Suprapubic skin (tissue), 4 donors: ENCODE measurements at regions not wholly inside any gene's neighbourhood (a gene's known extent, or its start where the extent isn't known, plus 50 kb on each side); places are given as distances from the start of the nearest gene placed in this dataset.

Experiments used
- EP300 ChIP-seq: sonication (generic); formaldehyde crosslinking; IDR thresholded peaks from one replicate; pipeline ENCODE4 v1.6.1; 2017; ENCODE audit warnings: antibody characterized with exemption
- POLR2A ChIP-seq, 2 donors: fragments of 450-650 bp; IDR thresholded peaks; one replicate each; pipeline ENCODE4 v1.6.1; 2017; ENCODE audit warnings: antibody characterized with exemption in 2 of 2, mild to moderate bottlenecking in 2 of 2, moderate library complexity in 2 of 2
- POLR2AphosphoS5 ChIP-seq, 3 donors: sonication (generic); formaldehyde crosslinking; IDR thresholded peaks; one replicate each; pipeline ENCODE4 v1.6.1; 2017; ENCODE audit warnings: antibody characterized with exemption in 3 of 3
- TF ChIP-seq, protein P1 (sequence below), 2 donors: fragments of 200-600 bp in 1 of 2; fragments of 450-650 bp in 1 of 2; sonication (generic) in 1 of 2; IDR thresholded peaks; one replicate each; pipeline ENCODE4 v1.5.1; 2016 to 2019; ENCODE audit warnings: antibody characterized with exemption in 2 of 2, mild to moderate bottlenecking in 1 of 2, moderate library complexity in 1 of 2

DNA sequence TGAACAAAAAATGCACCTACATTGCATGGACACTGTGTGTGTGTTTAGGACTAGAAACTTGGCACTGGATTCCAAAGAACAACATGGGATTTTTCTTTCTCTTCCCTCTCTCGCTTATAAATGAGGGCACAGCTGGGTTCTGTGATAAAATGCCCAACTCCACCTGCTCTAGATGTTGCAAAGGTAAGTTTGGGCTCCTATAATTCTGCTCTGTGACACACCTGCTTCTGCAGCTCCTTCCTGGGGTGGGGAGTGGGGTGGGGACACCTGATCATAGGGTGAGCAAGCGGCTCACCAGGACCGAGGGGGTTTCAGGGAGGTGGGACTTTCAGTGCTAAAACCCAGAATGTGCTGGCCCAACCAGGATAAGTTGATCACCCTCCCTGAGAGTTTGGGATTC is 104.3 kb downstream of the AXIN2 start:
- TF ChIP-seq POLR2A (IDR thresholded peaks at IDR 0.05) (no peak), EP300 (no peak), POLR2AphosphoS5 (IDR thresholded peaks at IDR 0.05) (no peak)
- TF ChIP-seq, protein P1, sequence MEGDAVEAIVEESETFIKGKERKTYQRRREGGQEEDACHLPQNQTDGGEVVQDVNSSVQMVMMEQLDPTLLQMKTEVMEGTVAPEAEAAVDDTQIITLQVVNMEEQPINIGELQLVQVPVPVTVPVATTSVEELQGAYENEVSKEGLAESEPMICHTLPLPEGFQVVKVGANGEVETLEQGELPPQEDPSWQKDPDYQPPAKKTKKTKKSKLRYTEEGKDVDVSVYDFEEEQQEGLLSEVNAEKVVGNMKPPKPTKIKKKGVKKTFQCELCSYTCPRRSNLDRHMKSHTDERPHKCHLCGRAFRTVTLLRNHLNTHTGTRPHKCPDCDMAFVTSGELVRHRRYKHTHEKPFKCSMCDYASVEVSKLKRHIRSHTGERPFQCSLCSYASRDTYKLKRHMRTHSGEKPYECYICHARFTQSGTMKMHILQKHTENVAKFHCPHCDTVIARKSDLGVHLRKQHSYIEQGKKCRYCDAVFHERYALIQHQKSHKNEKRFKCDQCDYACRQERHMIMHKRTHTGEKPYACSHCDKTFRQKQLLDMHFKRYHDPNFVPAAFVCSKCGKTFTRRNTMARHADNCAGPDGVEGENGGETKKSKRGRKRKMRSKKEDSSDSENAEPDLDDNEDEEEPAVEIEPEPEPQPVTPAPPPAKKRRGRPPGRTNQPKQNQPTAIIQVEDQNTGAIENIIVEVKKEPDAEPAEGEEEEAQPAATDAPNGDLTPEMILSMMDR (IDR thresholded peaks at IDR 0.05), result no peak
